ENCODE measurements at regions not wholly inside any gene's neighbourhood (a gene's known extent, or its start where the extent isn't known, plus 50 kb on each side); places are given as distances from the start of the nearest gene placed in this dataset.

DNA sequence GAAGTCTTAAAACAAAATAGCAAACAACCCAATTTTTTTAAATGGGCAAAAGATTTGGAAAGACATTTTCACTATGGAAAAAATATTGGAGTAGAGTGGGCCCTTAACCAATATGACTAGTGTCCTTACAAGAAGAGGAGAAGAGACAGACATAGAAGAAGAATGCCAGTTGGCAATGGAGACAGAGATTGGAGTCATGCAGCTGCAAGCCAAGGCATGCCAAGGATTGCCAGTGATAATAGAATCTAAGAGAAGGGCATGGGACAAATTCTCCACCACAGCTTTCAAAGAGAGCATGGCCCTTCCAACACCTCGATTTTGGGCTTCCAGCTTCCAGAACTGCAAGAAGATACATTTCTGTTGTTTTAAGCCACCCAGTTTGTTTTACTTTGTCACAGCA is 92.7 kb downstream of the RGS2 start:
- TF ChIP-seq RBBP5 (conservative IDR thresholded peaks at IDR 0.05) (no peak), ZNF384 (IDR thresholded peaks at IDR 0.05; ENCODE audit: borderline replicate concordance, low read depth, low read length) (no peak), SIX5 (IDR thresholded peaks at IDR 0.05; ENCODE audit: low read depth, low read length, severe bottlenecking) (no peak)
- TF ChIP-seq, protein P1, sequence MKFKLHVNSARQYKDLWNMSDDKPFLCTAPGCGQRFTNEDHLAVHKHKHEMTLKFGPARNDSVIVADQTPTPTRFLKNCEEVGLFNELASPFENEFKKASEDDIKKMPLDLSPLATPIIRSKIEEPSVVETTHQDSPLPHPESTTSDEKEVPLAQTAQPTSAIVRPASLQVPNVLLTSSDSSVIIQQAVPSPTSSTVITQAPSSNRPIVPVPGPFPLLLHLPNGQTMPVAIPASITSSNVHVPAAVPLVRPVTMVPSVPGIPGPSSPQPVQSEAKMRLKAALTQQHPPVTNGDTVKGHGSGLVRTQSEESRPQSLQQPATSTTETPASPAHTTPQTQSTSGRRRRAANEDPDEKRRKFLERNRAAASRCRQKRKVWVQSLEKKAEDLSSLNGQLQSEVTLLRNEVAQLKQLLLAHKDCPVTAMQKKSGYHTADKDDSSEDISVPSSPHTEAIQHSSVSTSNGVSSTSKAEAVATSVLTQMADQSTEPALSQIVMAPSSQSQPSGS (IDR thresholded peaks at IDR 0.05; ENCODE audit: low read length), result no peak
- TF ChIP-seq, protein P2, sequence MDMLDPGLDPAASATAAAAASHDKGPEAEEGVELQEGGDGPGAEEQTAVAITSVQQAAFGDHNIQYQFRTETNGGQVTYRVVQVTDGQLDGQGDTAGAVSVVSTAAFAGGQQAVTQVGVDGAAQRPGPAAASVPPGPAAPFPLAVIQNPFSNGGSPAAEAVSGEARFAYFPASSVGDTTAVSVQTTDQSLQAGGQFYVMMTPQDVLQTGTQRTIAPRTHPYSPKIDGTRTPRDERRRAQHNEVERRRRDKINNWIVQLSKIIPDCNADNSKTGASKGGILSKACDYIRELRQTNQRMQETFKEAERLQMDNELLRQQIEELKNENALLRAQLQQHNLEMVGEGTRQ (IDR thresholded peaks at IDR 0.05; ENCODE audit: borderline replicate concordance, low read depth, low read length), result no peak

Data from GM12878 (cell line).